ENCODE measurements at regions not wholly inside any gene's neighbourhood (a gene's known extent, or its start where the extent isn't known, plus 50 kb on each side); places are given as distances from the start of the nearest gene placed in this dataset.

- TF ChIP-seq CTCF (IDR thresholded peaks at IDR 0.05) (no peak), EZH2 (IDR thresholded peaks at IDR 0.05; ENCODE audit: borderline replicate concordance, insufficient read depth, low read depth, low read length, poor library complexity, severe bottlenecking) (no peak)
Measured at GRCh38 chr1:119249283-119249682, 108.8 kb upstream of the WARS2 start.

All from B cell (primary cell).